ENCODE measurements at regions not wholly inside any gene's neighbourhood (a gene's known extent, or its start where the extent isn't known, plus 50 kb on each side); places are given as distances from the start of the nearest gene placed in this dataset.
"Not testable (repeated sequence)": the region's sequence is repeated elsewhere in the genome, so short reads cannot be mapped to it uniquely, and the experiment has no call there.

GRCh38 chr7:112942981-112943380 is 143.6 kb downstream of the GPR85 start:
- Histone ChIP-seq H3K9me3 (no peaks in the 10 kb centered on the region), H3K9me2 (no peaks in the 10 kb centered on the region; the same call in 1 of the 2 replicates), H3K79me2 (ENCODE audit: insufficient read depth) (peaks cover 16% of the 10 kb centered on the region), H3F3A (replicated peaks; ENCODE audit: insufficient read depth) (peaks cover 3% of the 10 kb centered on the region), H2AFZ (ENCODE audit: low read depth) (no peak overlapping the region), H3K36me3 (replicated peaks in 1 of 2; ENCODE audit: control insufficient read depth in 1 of 2, insufficient read depth in 2 of 2, low read length in 1 of 2) (no peaks in the 10 kb centered on the region), H3K27me3 (ENCODE audit: insufficient read depth) (no peaks in the 10 kb centered on the region), H3K27ac (ENCODE audit: low read depth in 2 of 2, low read length in 1 of 2) (no peak overlapping the region), H3K4me1 (ENCODE audit: control insufficient read depth in 1 of 2, insufficient read depth in 2 of 2, low read depth in 1 of 2, low read length in 1 of 2) (peaks cover 0 to 15% of the 10 kb centered on the region in 2 experiments; a peak in 2 of 4 replicates), H3K4me3 (ENCODE audit: low read depth in 2 of 2, low read length in 1 of 2) (no peak overlapping the region), H4K20me1 (ENCODE audit: insufficient read depth) (no peaks in the 10 kb centered on the region; the same call in 1 of the 2 replicates), H3K4me2 (no peak overlapping the region), H3K9ac (no peak overlapping the region)
- CTCF ChIA-PET, result no interaction called here
- no peak for TF ChIP-seq TAF1 (IDR thresholded peaks at IDR 0.05; ENCODE audit: borderline replicate concordance, low read depth, low read length)
- no peak for TF ChIP-seq SIN3A (IDR thresholded peaks at IDR 0.05; ENCODE audit: borderline replicate concordance, low read depth, low read length)
- TF ChIP-seq NRF1 (IDR thresholded peaks at IDR 0.05; ENCODE audit: low read depth, low read length), result no peak
- no peak for TF ChIP-seq REST (IDR thresholded peaks at IDR 0.05; ENCODE audit: low read depth, low read length)
- no peak for TF ChIP-seq RXRA (IDR thresholded peaks at IDR 0.05; ENCODE audit: borderline replicate concordance, low read depth)
- TF ChIP-seq TEAD4 (IDR thresholded peaks at IDR 0.05; ENCODE audit: borderline replicate concordance, insufficient read depth), result no peak
- no peak for TF ChIP-seq YY1 (IDR thresholded peaks at IDR 0.05; ENCODE audit: low read depth)
- no peak for TF ChIP-seq RCOR1 (IDR thresholded peaks at IDR 0.05; ENCODE audit: low read length)
- TF ChIP-seq ELF1 (IDR thresholded peaks at IDR 0.05), result no peak
- TF ChIP-seq RAD21 (IDR thresholded peaks at IDR 0.05; ENCODE audit: low read length), result no peak
- no peak for TF ChIP-seq MXI1 (IDR thresholded peaks at IDR 0.05; ENCODE audit: low read depth, low read length)
- no peak for TF ChIP-seq CHD2 (IDR thresholded peaks at IDR 0.05; ENCODE audit: low read length, partially characterized antibody)
- TF ChIP-seq, protein P1, sequence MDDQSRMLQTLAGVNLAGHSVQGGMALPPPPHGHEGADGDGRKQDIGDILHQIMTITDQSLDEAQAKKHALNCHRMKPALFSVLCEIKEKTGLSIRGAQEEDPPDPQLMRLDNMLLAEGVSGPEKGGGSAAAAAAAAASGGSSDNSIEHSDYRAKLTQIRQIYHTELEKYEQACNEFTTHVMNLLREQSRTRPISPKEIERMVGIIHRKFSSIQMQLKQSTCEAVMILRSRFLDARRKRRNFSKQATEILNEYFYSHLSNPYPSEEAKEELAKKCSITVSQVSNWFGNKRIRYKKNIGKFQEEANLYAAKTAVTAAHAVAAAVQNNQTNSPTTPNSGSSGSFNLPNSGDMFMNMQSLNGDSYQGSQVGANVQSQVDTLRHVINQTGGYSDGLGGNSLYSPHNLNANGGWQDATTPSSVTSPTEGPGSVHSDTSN (IDR thresholded peaks at IDR 0.05), result no peak
- TF ChIP-seq GATA2 (CRISPR knock-in tag; IDR thresholded peaks at IDR 0.05), result no peak
- TF ChIP-seq NFIC (IDR thresholded peaks at IDR 0.05; ENCODE audit: borderline replicate concordance), result no peak
- TF ChIP-seq ZBTB33 (IDR thresholded peaks at IDR 0.05; ENCODE audit: borderline replicate concordance, low read depth), result no peak
- no peak for TF ChIP-seq TCF12 (IDR thresholded peaks at IDR 0.05)
- no peak for TF ChIP-seq FOSL2 (IDR thresholded peaks at IDR 0.05; ENCODE audit: borderline replicate concordance, low read depth)
- DNase-seq, result no peak
- POLR2A ChIA-PET, result no interaction called here
- WGBS (ENCODE audit: low lambda C conversion rate), result 78% methylated on average over 1 of the region's 1 CpG

DNA sequence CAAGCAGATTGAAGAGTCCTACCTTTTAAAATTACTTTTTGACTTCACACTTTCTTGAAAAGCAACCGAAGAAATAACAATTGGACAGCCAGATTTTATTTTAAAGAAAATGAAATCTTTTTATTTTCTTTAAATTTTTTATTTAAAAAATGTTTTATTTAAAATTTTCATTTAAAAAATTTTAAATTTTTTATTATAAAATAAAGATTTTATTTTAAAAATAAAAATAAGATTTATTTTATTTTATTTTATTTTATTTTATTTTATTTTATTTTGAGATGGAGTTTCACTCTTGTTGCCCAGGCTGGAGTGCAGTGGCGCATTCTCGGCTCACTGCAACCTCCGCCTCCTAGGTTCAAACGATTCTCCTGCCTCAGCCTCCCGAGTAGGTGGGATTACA is 144.5 kb downstream of the GPR85 start:
- H3K27me3 ChIP-seq (ENCODE audit: insufficient read depth); H3F3A ChIP-seq (replicated peaks; ENCODE audit: insufficient read depth); H3K4me3 ChIP-seq (ENCODE audit: low read depth in 2 of 2, low read length in 1 of 2); H3K9me2 ChIP-seq; DNase-seq; H3K9ac ChIP-seq; H3K4me2 ChIP-seq; H2AFZ ChIP-seq (ENCODE audit: low read depth); H3K27ac ChIP-seq (ENCODE audit: low read depth in 2 of 2, low read length in 1 of 2); H3K9me3 ChIP-seq; H4K20me1 ChIP-seq (ENCODE audit: insufficient read depth); POLR2A ChIA-PET; H3K36me3 ChIP-seq (replicated peaks in 1 of 2; ENCODE audit: control insufficient read depth in 1 of 2, insufficient read depth in 2 of 2, low read length in 1 of 2): not testable (repeated sequence)
- Histone ChIP-seq H3K4me1 (ENCODE audit: control insufficient read depth in 1 of 2, insufficient read depth in 2 of 2, low read depth in 1 of 2, low read length in 1 of 2) (peaks cover 0 to 23% of the 10 kb centered on the region in 2 experiments; a peak in 2 of 4 replicates), H3K79me2 (ENCODE audit: insufficient read depth) (peaks cover 24% of the 10 kb centered on the region)
- CTCF ChIA-PET, result interaction anchor here (0.7 kb wide), 1 partner anchor 154 kb away, joined by 3 read pairs; no protein-coding TSS in a partner anchor
- WGBS (ENCODE audit: low lambda C conversion rate), result 87% methylated on average over 6 of the region's 6 CpGs

Measured in SK-N-SH (cell line).